Progenitor cell of endocrine pancreas (in vitro differentiated cells): ENCODE measurements at regions not wholly inside any gene's neighbourhood (a gene's known extent, or its start where the extent isn't known, plus 50 kb on each side); places are given as distances from the start of the nearest gene placed in this dataset.

Experiments
- DNase-seq: peaks from one replicate; pipeline ENCODE4 v3.0.0; 2021; ENCODE audit warnings: low spot score; ENCODE audit not compliant: unreplicated experiment
- H3K27ac Mint-ChIP-seq: 2 replicates; pipeline ENCODE4 v1.8.0; 2021; ENCODE audit warnings: mild to moderate bottlenecking, moderate library complexity, mixed read lengths
- H3K27me3 Mint-ChIP-seq: 2 replicates; pipeline ENCODE4 v1.8.0; 2021; ENCODE audit warnings: mixed read lengths
- H3K36me3 Mint-ChIP-seq: 2 replicates; pipeline ENCODE4 v1.8.0; 2022; ENCODE audit warnings: mixed read lengths; ENCODE audit not compliant: insufficient read depth
- H3K4me1 Mint-ChIP-seq: 2 replicates; pipeline ENCODE4 v1.8.0; 2021; ENCODE audit warnings: low read depth, mixed read lengths
- H3K4me3 Mint-ChIP-seq: 2 replicates; pipeline ENCODE4 v1.8.0; 2021; ENCODE audit warnings: low read depth, mild to moderate bottlenecking, moderate library complexity, mixed read lengths
- H3K9me3 Mint-ChIP-seq: 2 replicates; pipeline ENCODE4 v1.8.0; 2021; ENCODE audit warnings: low read depth, mixed read lengths
- TF ChIP-seq, protein P1 (sequence below): fragments of 200-600 bp; sonication (generic); IDR thresholded peaks from one replicate; pipeline ENCODE4 v1.5.0; 2021; ENCODE audit warnings: antibody characterized with exemption, mild to moderate bottlenecking; ENCODE audit not compliant: unreplicated experiment

- no peaks in the 10 kb centered on the region for H3K36me3 Mint-ChIP-seq
- H3K27me3 Mint-ChIP-seq = peaks cover 26% of the 10 kb centered on the region
- H3K27ac Mint-ChIP-seq = no peak overlapping the region
- TF ChIP-seq, protein P1, sequence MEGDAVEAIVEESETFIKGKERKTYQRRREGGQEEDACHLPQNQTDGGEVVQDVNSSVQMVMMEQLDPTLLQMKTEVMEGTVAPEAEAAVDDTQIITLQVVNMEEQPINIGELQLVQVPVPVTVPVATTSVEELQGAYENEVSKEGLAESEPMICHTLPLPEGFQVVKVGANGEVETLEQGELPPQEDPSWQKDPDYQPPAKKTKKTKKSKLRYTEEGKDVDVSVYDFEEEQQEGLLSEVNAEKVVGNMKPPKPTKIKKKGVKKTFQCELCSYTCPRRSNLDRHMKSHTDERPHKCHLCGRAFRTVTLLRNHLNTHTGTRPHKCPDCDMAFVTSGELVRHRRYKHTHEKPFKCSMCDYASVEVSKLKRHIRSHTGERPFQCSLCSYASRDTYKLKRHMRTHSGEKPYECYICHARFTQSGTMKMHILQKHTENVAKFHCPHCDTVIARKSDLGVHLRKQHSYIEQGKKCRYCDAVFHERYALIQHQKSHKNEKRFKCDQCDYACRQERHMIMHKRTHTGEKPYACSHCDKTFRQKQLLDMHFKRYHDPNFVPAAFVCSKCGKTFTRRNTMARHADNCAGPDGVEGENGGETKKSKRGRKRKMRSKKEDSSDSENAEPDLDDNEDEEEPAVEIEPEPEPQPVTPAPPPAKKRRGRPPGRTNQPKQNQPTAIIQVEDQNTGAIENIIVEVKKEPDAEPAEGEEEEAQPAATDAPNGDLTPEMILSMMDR = no peak
- no peak for DNase-seq
- no peaks in the 10 kb centered on the region for H3K9me3 Mint-ChIP-seq
- H3K4me3 Mint-ChIP-seq = no peak overlapping the region
- H3K4me1 Mint-ChIP-seq = peaks cover 26% of the 10 kb centered on the region
Observed at GRCh38 chr2:236969767-236970655, 115.7 kb upstream of the COPS8 start.

DNA sequence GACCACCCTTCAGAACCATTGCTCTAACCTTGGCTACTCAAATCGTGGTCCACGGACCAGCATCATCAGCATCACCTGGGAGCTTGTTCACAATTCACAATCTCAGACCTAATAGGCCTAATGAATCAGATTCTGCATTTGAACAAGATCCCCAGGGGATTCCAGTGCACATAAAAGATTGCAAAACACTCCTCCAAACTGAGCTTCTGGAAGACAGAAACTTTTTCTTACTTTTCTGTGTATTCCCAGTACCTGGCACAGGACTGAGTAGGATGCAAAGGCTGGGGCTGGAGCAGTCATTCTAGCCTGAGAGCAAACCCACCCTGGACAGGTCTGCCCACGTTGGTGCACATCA lies 115.1 kb upstream of the COPS8 start:
- Mint-ChIP-seq H3K27me3 (peaks cover 25% of the 10 kb centered on the region), H3K4me3 (no peak overlapping the region), H3K9me3 (no peaks in the 10 kb centered on the region), H3K27ac (no peak overlapping the region), H3K4me1 (peaks cover 26% of the 10 kb centered on the region), H3K36me3 (no peaks in the 10 kb centered on the region)
- TF ChIP-seq, protein P1 = no peak
- DNase-seq = no peak

DNA sequence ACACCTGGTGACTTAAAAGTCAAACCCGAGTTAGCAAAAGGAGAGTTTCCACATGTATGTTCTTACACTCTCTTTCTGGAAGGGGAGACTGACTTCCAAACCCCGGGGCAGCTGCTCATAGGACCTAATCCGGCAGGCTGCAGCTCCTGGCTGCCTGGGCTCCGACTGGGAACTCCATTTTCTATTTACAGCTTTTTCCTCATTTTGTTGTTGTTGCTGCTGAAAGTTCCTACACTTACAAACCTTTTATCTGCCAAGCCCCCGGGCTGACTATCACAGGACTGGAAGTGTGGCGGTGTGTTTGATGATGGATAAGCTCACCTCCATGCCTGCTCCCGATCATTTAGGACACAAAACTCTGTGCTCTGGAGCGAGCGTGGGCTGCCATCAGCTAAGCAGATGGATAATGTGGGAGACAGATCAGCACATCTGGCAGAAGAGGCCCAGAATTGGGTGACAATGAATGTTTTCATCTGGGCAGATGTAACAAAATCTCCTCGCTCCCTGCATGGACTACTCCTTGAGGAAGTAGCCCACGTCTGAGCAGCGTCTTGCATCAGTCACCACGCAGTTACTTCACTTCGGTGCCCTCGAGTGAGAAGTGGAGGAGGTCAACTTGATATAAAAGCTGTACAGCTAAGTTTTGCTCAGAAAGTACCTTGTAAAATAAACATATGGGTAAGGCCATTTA lies 114.4 kb upstream of the COPS8 start:
- Mint-ChIP-seq H3K27ac (no peak overlapping the region), H3K27me3 (peaks cover 32% of the 10 kb centered on the region), H3K4me1 (peaks cover 26% of the 10 kb centered on the region), H3K36me3 (no peaks in the 10 kb centered on the region), H3K4me3 (no peak overlapping the region), H3K9me3 (no peaks in the 10 kb centered on the region)
- TF ChIP-seq, protein P1 = no peak
- no peak for DNase-seq

- Mint-ChIP-seq H3K4me1 (peaks cover 28% of the 10 kb centered on the region), H3K4me3 (no peak overlapping the region), H3K9me3 (no peaks in the 10 kb centered on the region), H3K36me3 (no peaks in the 10 kb centered on the region), H3K27me3 (peaks cover 37% of the 10 kb centered on the region), H3K27ac (no peak overlapping the region)
- no peak for DNase-seq
- TF ChIP-seq, protein P1 = no peak
Observed at GRCh38 chr2:236971919-236972381, 113.7 kb upstream of the COPS8 start.

- Mint-ChIP-seq H3K27me3 (peaks cover 44% of the 10 kb centered on the region), H3K9me3 (no peaks in the 10 kb centered on the region), H3K4me1 (peaks cover 30% of the 10 kb centered on the region), H3K4me3 (no peak overlapping the region), H3K36me3 (no peaks in the 10 kb centered on the region), H3K27ac (no peak overlapping the region)
- no peak for DNase-seq
- TF ChIP-seq, protein P1 = no peak
Observed at GRCh38 chr2:236972491-236973342, 113.0 kb upstream of the COPS8 start.
